ENCODE measurements at regions not wholly inside any gene's neighbourhood (a gene's known extent, or its start where the extent isn't known, plus 50 kb on each side); places are given as distances from the start of the nearest gene placed in this dataset.

- TF ChIP-seq CTCF (IDR thresholded peaks at IDR 0.05; ENCODE audit: borderline replicate concordance, extremely low read depth, low read length, poor library complexity, severe bottlenecking) (no peak), EZH2 (IDR thresholded peaks at IDR 0.05; ENCODE audit: borderline replicate concordance, low read depth, low read length, severe bottlenecking) (no peak)
These were observed 579.8 kb upstream of the ST8SIA4 start for GRCh38 chr5:101482931-101483330.

Measured in DND-41 (cell line).